ENCODE measurements at regions not wholly inside any gene's neighbourhood (a gene's known extent, or its start where the extent isn't known, plus 50 kb on each side); places are given as distances from the start of the nearest gene placed in this dataset.
"Not testable (repeated sequence)": the region's sequence is repeated elsewhere in the genome, so short reads cannot be mapped to it uniquely, and the experiment has no call there.

- DNase-seq (ENCODE audit: low read depth in 2 of 2), result not testable (repeated sequence)
These were observed 51.7 kb downstream of the PPIAL4C start for GRCh38 chr1:149635290-149635899.

GRCh38 chr1:149636286-149637122 is 52.9 kb downstream of the PPIAL4C start:
- DNase-seq (ENCODE audit: low read depth in 2 of 2), result peak; percentile 80 to 81

- DNase-seq (ENCODE audit: low read depth in 2 of 2), result not testable (repeated sequence)
These were observed 54.8 kb downstream of the PPIAL4C start for GRCh38 chr1:149638481-149638880.

GRCh38 chr1:149638901-149639658 is 55.4 kb downstream of the PPIAL4C start:
- not testable (repeated sequence) for DNase-seq (ENCODE audit: low read depth in 2 of 2)

GRCh38 chr1:149641179-149641578 is 57.5 kb downstream of the PPIAL4C start:
- DNase-seq (ENCODE audit: low read depth in 2 of 2), result not testable (repeated sequence)

- DNase-seq (ENCODE audit: low read depth in 2 of 2), result not testable (repeated sequence)
These were observed 61.2 kb downstream of the PPIAL4C start for GRCh38 chr1:149644818-149645217.

- not testable (repeated sequence) for DNase-seq (ENCODE audit: low read depth in 2 of 2)
These were observed 62.8 kb downstream of the PPIAL4C start for GRCh38 chr1:149646360-149647017.

GRCh38 chr1:149647018-149647373 is 63.3 kb downstream of the PPIAL4C start:
- not testable (repeated sequence) for DNase-seq (ENCODE audit: low read depth in 2 of 2)

GRCh38 chr1:149657750-149658149 is 74.1 kb downstream of the PPIAL4C start:
- not testable (repeated sequence) for DNase-seq (ENCODE audit: low read depth in 2 of 2)

GRCh38 chr1:149658175-149658574 is 74.5 kb downstream of the PPIAL4C start:
- DNase-seq (ENCODE audit: low read depth in 2 of 2), result not testable (repeated sequence)

GRCh38 chr1:149664624-149665023 is 81.0 kb downstream of the PPIAL4C start:
- not testable (repeated sequence) for DNase-seq (ENCODE audit: low read depth in 2 of 2)

GRCh38 chr1:149665033-149665432 is 81.4 kb downstream of the PPIAL4C start:
- DNase-seq (ENCODE audit: low read depth in 2 of 2), result not testable (repeated sequence)

GRCh38 chr1:149665528-149665927 is 81.9 kb downstream of the PPIAL4C start:
- DNase-seq (ENCODE audit: low read depth in 2 of 2), result not testable (repeated sequence)

GRCh38 chr1:149673231-149673909 is 89.7 kb downstream of the PPIAL4C start:
- not testable (repeated sequence) for DNase-seq (ENCODE audit: low read depth in 2 of 2)

GRCh38 chr1:149674921-149675320 is 91.3 kb downstream of the PPIAL4C start:
- DNase-seq (ENCODE audit: low read depth in 2 of 2), result not testable (repeated sequence)

GRCh38 chr1:149677359-149677758 is 93.7 kb downstream of the PPIAL4C start:
- not testable (repeated sequence) for DNase-seq (ENCODE audit: low read depth in 2 of 2)

- DNase-seq (ENCODE audit: low read depth in 2 of 2), result not testable (repeated sequence)
These were observed 95.8 kb upstream of the FCGR1A start for GRCh38 chr1:149686593-149687238.

GRCh38 chr1:149691399-149691798 is 91.1 kb upstream of the FCGR1A start:
- DNase-seq (ENCODE audit: low read depth in 2 of 2), result not testable (repeated sequence)

GRCh38 chr1:149692804-149693539 is 89.5 kb upstream of the FCGR1A start:
- DNase-seq (ENCODE audit: low read depth in 2 of 2), result not testable (repeated sequence)

- not testable (repeated sequence) for DNase-seq (ENCODE audit: low read depth in 2 of 2)
These were observed 87.4 kb upstream of the FCGR1A start for GRCh38 chr1:149695066-149695465.

Data from fibroblast of skin of left biceps (primary cell).